Right lobe of liver (tissue), 6 donors: ENCODE measurements at regions not wholly inside any gene's neighbourhood (a gene's known extent, or its start where the extent isn't known, plus 50 kb on each side); places are given as distances from the start of the nearest gene placed in this dataset.

Experiments
- ATAC-seq, 4 donors: fragments of 200-7000 bp; cut with Tn5 transposase; one replicate each; pipeline ENCODE4 v1.9.1; 2020; ENCODE audit warnings: mild to moderate bottlenecking in 4 of 4, moderate library complexity in 4 of 4
- DNase-seq, 3 donors: peaks; one replicate each; pipeline ENCODE4 v3.0.0-alpha.2; 2020
- H3K27ac ChIP-seq, 3 donors: fragments of 200-600 bp; one replicate each; pipeline ENCODE4 v1.8.0; 2022
- H3K27me3 ChIP-seq, 2 donors: fragments of 200-600 bp; one replicate each; pipeline ENCODE4 v1.8.0; 2022
- H3K36me3 ChIP-seq, 4 donors: fragments of 200-600 bp; sonication (generic) in 1 of 4; one replicate each; pipeline versions ENCODE4 v1.5.1 to v1.8.0; 2017 to 2022; ENCODE audit warnings: control low read depth in 1 of 4
- H3K4me1 ChIP-seq, 4 donors: fragments of 200-600 bp; sonication (generic) in 1 of 4; one replicate each; pipeline versions ENCODE4 v1.5.1 to v1.8.0; 2017 to 2022; ENCODE audit warnings: control low read depth in 1 of 4
- H3K4me3 ChIP-seq, 3 donors: fragments of 200-600 bp; one replicate each; pipeline ENCODE4 v1.8.0; 2022
- H3K9me3 ChIP-seq, 4 donors: fragments of 200-600 bp; sonication (generic) in 1 of 4; one replicate each; pipeline versions ENCODE4 v1.5.1 to v1.8.0; 2017 to 2022; ENCODE audit warnings: control low read depth in 1 of 4
- CTCF ChIP-seq, 4 donors: fragments of 200-600 bp in 3 of 4; fragments of 450-650 bp in 1 of 4; IDR thresholded peaks; one replicate each; pipeline versions ENCODE4 v1.5.1 to v1.8.0; 2016 to 2022; ENCODE audit warnings: antibody characterized with exemption in 4 of 4, mild to moderate bottlenecking in 2 of 4
- POLR2A ChIP-seq: fragments of 450-650 bp; IDR thresholded peaks from one replicate; pipeline ENCODE4 v1.6.1; 2017; ENCODE audit warnings: antibody characterized with exemption, mild to moderate bottlenecking
- WGBS: methylation state at CpG from one replicate; pipeline ENCODE4 v1.1.6; 2018; ENCODE audit warnings: low coverage, low lambda C conversion rate; ENCODE audit not compliant: insufficient coverage; ENCODE audit errors: missing lambda C conversion rate; 5-methylcytosine and 5-hydroxymethylcytosine counted together
- intact Hi-C, 2 donors: fragments of 100-400 bp; cut with DNase I; formaldehyde crosslinking; loops; one replicate each; pipeline versions ENCODE4 v1.11.2 to v1.14.1; 2022
- donor health status: DM: no; HTN: yes; CAD: no.
- donor health status: DM: no; HTN: no; CAD: no.
- donor health status: DM: no; HTN: no; CAD: no.
- donor health status: DM: no; HTN: yes; CAD: no.
- donor health status: DM: no; HTN: yes; CAD: no.

- no peaks in the 10 kb centered on the region for H3K36me3 ChIP-seq
- peak; percentile 68 to 75 (median 70) for ATAC-seq
- H3K9me3 ChIP-seq = no peaks in the 10 kb centered on the region
- no peak overlapping the region for H3K4me3 ChIP-seq
- no peaks in the 10 kb centered on the region for H3K27me3 ChIP-seq
- intact Hi-C loops = no loop called here
- H3K27ac ChIP-seq = no peak overlapping the region
- no peak for TF ChIP-seq POLR2A
- peak in 3 of 4 donors; percentile 32 to 44 (median 38) for TF ChIP-seq CTCF (IDR thresholded peaks at IDR 0.05)
- WGBS = 71% methylated on average over 3 of the region's 3 CpGs
- DNase-seq = no peak
- no peaks in the 10 kb centered on the region for H3K4me1 ChIP-seq
These were observed 243.2 kb upstream of the TMEM229A start for GRCh38 chr7:124276005-124276622.

DNA sequence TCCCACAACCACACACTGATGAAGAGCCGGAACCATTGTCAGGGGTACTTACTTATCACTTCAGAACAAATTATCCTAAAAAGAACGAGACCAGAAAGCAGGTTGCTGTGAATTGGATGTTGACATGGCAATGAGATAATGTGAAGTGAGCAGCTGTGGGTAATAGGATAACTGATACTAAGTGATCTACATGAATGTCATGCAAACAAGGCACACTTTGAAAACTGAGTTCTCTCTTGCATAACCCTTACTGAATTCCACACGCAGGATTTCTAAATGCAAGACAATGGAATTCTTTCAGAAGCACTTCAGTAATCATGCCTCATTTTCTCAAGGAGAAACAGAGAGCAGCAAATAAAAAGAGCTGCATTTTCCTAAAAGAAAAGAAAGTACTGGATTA is 242.5 kb upstream of the TMEM229A start:
- no peaks in the 10 kb centered on the region for H3K9me3 ChIP-seq
- ATAC-seq (no peak), DNase-seq (no peak)
- no peak overlapping the region for H3K27ac ChIP-seq
- H3K4me1 ChIP-seq = no peaks in the 10 kb centered on the region
- H3K4me3 ChIP-seq = no peak overlapping the region
- no peaks in the 10 kb centered on the region for H3K27me3 ChIP-seq
- no peak for TF ChIP-seq POLR2A
- TF ChIP-seq CTCF (IDR thresholded peaks at IDR 0.05) = no peak
- intact Hi-C loops = no loop called here
- no peaks in the 10 kb centered on the region for H3K36me3 ChIP-seq
- 0% methylated on average over 2 of the region's 3 CpGs for WGBS

DNA sequence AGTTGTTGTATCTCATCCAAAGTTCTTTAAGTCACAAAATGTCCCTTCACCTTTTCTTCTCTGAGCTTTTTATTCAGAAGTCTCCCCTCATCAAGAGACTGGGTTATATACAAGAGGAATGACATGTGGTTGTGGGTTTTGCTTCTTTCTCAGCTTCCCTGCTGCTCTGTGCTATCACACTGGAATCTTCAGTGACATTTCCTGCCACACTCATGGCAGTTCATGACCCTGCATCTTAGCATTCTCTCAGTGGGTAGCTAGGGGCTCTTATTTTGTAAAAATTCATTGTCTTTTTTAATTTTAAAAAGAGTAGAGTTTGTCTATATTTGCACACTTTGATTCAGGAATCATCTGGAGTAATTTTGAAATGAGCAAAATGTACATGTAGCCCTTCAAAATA is 236.9 kb upstream of the TMEM229A start:
- DNase-seq = no peak
- Histone ChIP-seq H3K27ac (no peak overlapping the region), H3K36me3 (no peaks in the 10 kb centered on the region), H3K27me3 (no peaks in the 10 kb centered on the region), H3K4me1 (no peaks in the 10 kb centered on the region), H3K9me3 (no peaks in the 10 kb centered on the region), H3K4me3 (no peak overlapping the region)
- ATAC-seq = no peak
- intact Hi-C loops = no loop called here
- no peak for TF ChIP-seq CTCF (IDR thresholded peaks at IDR 0.05)
- no peak for TF ChIP-seq POLR2A

DNA sequence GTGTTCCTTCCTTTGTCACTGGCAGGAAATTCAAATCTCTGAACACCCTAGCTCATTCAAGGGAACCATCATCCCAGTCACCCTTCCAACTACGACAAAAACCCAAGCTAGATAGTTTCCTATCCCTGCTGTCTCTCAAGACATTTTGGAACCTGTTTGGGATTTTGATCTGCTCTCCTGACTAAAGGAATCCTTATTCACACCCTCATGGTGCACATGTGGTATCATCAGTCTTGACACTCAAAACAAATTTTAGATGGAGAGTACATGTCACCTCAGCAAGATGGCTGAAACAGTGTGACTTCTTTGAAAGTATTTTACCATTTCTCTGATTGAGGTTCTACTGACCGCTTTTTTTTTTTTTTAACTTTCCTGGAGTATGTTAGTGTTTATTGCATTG is 234.3 kb upstream of the TMEM229A start:
- 72% methylated on average over 2 of the region's 2 CpGs for WGBS
- no peak for DNase-seq
- intact Hi-C loops = no loop called here
- Histone ChIP-seq H3K9me3 (no peaks in the 10 kb centered on the region), H3K36me3 (no peaks in the 10 kb centered on the region), H3K27me3 (no peaks in the 10 kb centered on the region), H3K4me1 (no peaks in the 10 kb centered on the region), H3K27ac (no peak overlapping the region), H3K4me3 (no peak overlapping the region)
- TF ChIP-seq POLR2A (no peak), CTCF (IDR thresholded peaks at IDR 0.05) (no peak)
- ATAC-seq = no peak

- H3K4me1 ChIP-seq = no peaks in the 10 kb centered on the region
- H3K4me3 ChIP-seq = no peak overlapping the region
- no peaks in the 10 kb centered on the region for H3K27me3 ChIP-seq
- 65% methylated on average over 4 of the region's 4 CpGs for WGBS
- intact Hi-C loops = no loop called here
- DNase-seq = no peak
- no peaks in the 10 kb centered on the region for H3K36me3 ChIP-seq
- peak in 2 of 4 donors; percentile 14 to 42 for ATAC-seq
- no peak for TF ChIP-seq CTCF (IDR thresholded peaks at IDR 0.05)
- no peak for TF ChIP-seq POLR2A
- H3K27ac ChIP-seq = no peak overlapping the region
- no peaks in the 10 kb centered on the region for H3K9me3 ChIP-seq
These were observed 230.5 kb upstream of the TMEM229A start for GRCh38 chr7:124263232-124263827.
